Fibroblast of villous mesenchyme (primary cell): ENCODE measurements at regions not wholly inside any gene's neighbourhood (a gene's known extent, or its start where the extent isn't known, plus 50 kb on each side); places are given as distances from the start of the nearest gene placed in this dataset.

Source experiments
- DNase-seq: peaks from one replicate; pipeline ENCODE4 v3.0.0-alpha.2; 2010; ENCODE audit warnings: low read depth
- H3K4me3 ChIP-seq: 2 replicates; pipeline ENCODE4 v1.5.1; 2011; ENCODE audit warnings: low read depth, mild to moderate bottlenecking, low read length
- CTCF ChIP-seq: IDR thresholded peaks from 2 replicates; pipeline ENCODE4 v1.5.1; 2012; ENCODE audit warnings: low read depth, mild to moderate bottlenecking, low read length; ENCODE audit not compliant: insufficient read depth

GRCh38 chr15:59924096-59924495 is 80.0 kb upstream of the FOXB1 start:
- H3K4me3 ChIP-seq = no peak overlapping the region
- TF ChIP-seq CTCF = no peak
- no peak for DNase-seq

- TF ChIP-seq CTCF = no peak
- DNase-seq = no peak
- H3K4me3 ChIP-seq = no peak overlapping the region
Measured at GRCh38 chr15:59923508-59923907, 80.6 kb upstream of the FOXB1 start.

- TF ChIP-seq CTCF = no peak
- no peak overlapping the region for H3K4me3 ChIP-seq
- DNase-seq = no peak
Measured at GRCh38 chr15:59918994-59919951, 84.8 kb upstream of the FOXB1 start.

- DNase-seq = peak; percentile 18
- no peak overlapping the region for H3K4me3 ChIP-seq
- TF ChIP-seq CTCF = peak; percentile 49
Measured at GRCh38 chr15:59917504-59918157, 86.5 kb upstream of the FOXB1 start.

- DNase-seq = no peak
- no peak for TF ChIP-seq CTCF
- no peak overlapping the region for H3K4me3 ChIP-seq
Measured at GRCh38 chr15:59906046-59906445, 98.1 kb upstream of the FOXB1 start.

- H3K4me3 ChIP-seq = no peak overlapping the region
- no peak for TF ChIP-seq CTCF
- no peak for DNase-seq
Measured at GRCh38 chr15:59905176-59905575, 98.9 kb upstream of the FOXB1 start.
